Esophagus squamous epithelium (tissue), 4 donors: ENCODE measurements at regions not wholly inside any gene's neighbourhood (a gene's known extent, or its start where the extent isn't known, plus 50 kb on each side); places are given as distances from the start of the nearest gene placed in this dataset.

ENCODE experiments used
- POLR2A ChIP-seq, 4 donors: fragments of 450-650 bp; IDR thresholded peaks; one replicate each; pipeline ENCODE4 v1.6.1; 2017; ENCODE audit warnings: antibody characterized with exemption in 4 of 4, mild to moderate bottlenecking in 4 of 4, moderate library complexity in 3 of 4
- TF ChIP-seq, protein P1 (sequence below), 6 experiments: fragments of 450-650 bp in 4 of 6; fragments of 200-600 bp in 2 of 6; sonication (generic) in 2 of 6; IDR thresholded peaks; one replicate each; pipeline ENCODE4 v1.5.1; 2016 to 2019; ENCODE audit warnings: antibody characterized with exemption in 6 of 6, mild to moderate bottlenecking in 4 of 6, moderate library complexity in 4 of 6

- TF ChIP-seq, protein P1, sequence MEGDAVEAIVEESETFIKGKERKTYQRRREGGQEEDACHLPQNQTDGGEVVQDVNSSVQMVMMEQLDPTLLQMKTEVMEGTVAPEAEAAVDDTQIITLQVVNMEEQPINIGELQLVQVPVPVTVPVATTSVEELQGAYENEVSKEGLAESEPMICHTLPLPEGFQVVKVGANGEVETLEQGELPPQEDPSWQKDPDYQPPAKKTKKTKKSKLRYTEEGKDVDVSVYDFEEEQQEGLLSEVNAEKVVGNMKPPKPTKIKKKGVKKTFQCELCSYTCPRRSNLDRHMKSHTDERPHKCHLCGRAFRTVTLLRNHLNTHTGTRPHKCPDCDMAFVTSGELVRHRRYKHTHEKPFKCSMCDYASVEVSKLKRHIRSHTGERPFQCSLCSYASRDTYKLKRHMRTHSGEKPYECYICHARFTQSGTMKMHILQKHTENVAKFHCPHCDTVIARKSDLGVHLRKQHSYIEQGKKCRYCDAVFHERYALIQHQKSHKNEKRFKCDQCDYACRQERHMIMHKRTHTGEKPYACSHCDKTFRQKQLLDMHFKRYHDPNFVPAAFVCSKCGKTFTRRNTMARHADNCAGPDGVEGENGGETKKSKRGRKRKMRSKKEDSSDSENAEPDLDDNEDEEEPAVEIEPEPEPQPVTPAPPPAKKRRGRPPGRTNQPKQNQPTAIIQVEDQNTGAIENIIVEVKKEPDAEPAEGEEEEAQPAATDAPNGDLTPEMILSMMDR (IDR thresholded peaks at IDR 0.05) = no peak
- no peak for TF ChIP-seq POLR2A (IDR thresholded peaks at IDR 0.05)
These were observed 440.9 kb downstream of the IRS2 start for GRCh38 chr13:109345433-109345941.
